ENCODE measurements at regions not wholly inside any gene's neighbourhood (a gene's known extent, or its start where the extent isn't known, plus 50 kb on each side); places are given as distances from the start of the nearest gene placed in this dataset.

GRCh38 chr14:34368115-34368970 is 93.7 kb downstream of the SPTSSA start (continued):
- no peak for TF ChIP-seq PAX8 (CRISPR knock-in tag; IDR thresholded peaks at IDR 0.05; ENCODE audit: borderline replicate concordance)

- no peaks in the 10 kb centered on the region for H3K9me3 ChIP-seq (ENCODE audit: low read length)
- no TSS peak for BruUV-seq (replicated peaks)
- H3K36me3 ChIP-seq (replicated peaks in 1 of 2; ENCODE audit: control insufficient read depth in 1 of 2, insufficient read depth in 2 of 2, low read length in 2 of 2), result no peaks in the 10 kb centered on the region
- FAIRE-seq, result peak; percentile 58
- POLR2A ChIA-PET, result interaction anchor here (0.6 to 1.9 kb wide), 4 partner anchors 34 to 133 kb away, joined by 3 to 6 read pairs (median 3); no protein-coding TSS in a partner anchor
- H3K9ac ChIP-seq (ENCODE audit: insufficient read depth, low read depth, low read length), result no peak overlapping the region
- ATAC-seq, result peak; percentile 75
- DNase-seq (ENCODE audit: low spot score), result peak; percentile 59
- no peak overlapping the region for H2AFZ ChIP-seq (ENCODE audit: low read length)
- H3K79me2 ChIP-seq (ENCODE audit: insufficient read depth, low read length), result no peaks in the 10 kb centered on the region
- peaks cover 35% of the 10 kb centered on the region for H3K4me1 ChIP-seq (ENCODE audit: insufficient read depth, low read length)
- H3K4me3 ChIP-seq (replicated peaks in 1 of 3; ENCODE audit: insufficient read depth in 1 of 3, low read depth in 2 of 3, low read length in 3 of 3), result peak overlapping the region in 1 of 3 experiments; percentile 1; a peak in 1 of 6 replicates
- no peaks in the 10 kb centered on the region for H4K20me1 ChIP-seq (ENCODE audit: insufficient read depth, low read length)
- intact Hi-C loops (cut with micrococcal nuclease; ENCODE audit: unreplicated experiment), result loop anchor here (1.0 to 5.0 kb wide), 5 partner anchors 33 to 172 kb away; partner anchors contain the start of gene EAPP
- H3K27me3 ChIP-seq (ENCODE audit: control insufficient read depth in 1 of 2, insufficient read depth in 2 of 2, low read length in 2 of 2), result peaks cover 0 to 2% of the 10 kb centered on the region in 2 experiments; a peak in 1 of 5 replicates
- CTCF ChIA-PET (ENCODE audit: low intra/inter-chr PET ratio, low total read pairs), result interaction anchor here (1.0 to 1.9 kb wide), 2 partner anchors 34 to 133 kb away, joined by 4 to 21 read pairs; no protein-coding TSS in a partner anchor
- peak overlapping the region; percentile 58 for H3K4me2 ChIP-seq (ENCODE audit: low read depth, low read length)
- in situ Hi-C loops (cut with HindIII; ENCODE audit: extremely low pct_ligation_motif_present, low pct_unique_long_range_greater_than_20kb), result loop anchor here (10.0 kb wide), 1 partner anchor 129 kb away; no protein-coding TSS in a partner anchor
- WGBS (ENCODE audit: low lambda C conversion rate), result 7% methylated on average over 5 of the region's 5 CpGs
- no peak overlapping the region for H3K27ac ChIP-seq (ENCODE audit: extremely low read length, insufficient read depth, low read length)
- TF ChIP-seq RAD51 (IDR thresholded peaks at IDR 0.05; ENCODE audit: borderline replicate concordance), result no peak
- TF ChIP-seq POGK (CRISPR knock-in tag; conservative IDR thresholded peaks at IDR 0.05), result 0 out of 2 replicates have a peak, but pooled peaks have one; percentile 32
- TF ChIP-seq HES4 (CRISPR knock-in tag; IDR thresholded peaks at IDR 0.05; ENCODE audit: borderline replicate concordance), result no peak
- no peak for TF ChIP-seq ATF6 (CRISPR knock-in tag; conservative IDR thresholded peaks at IDR 0.05)
- TF ChIP-seq ZNF407 (CRISPR knock-in tag; IDR thresholded peaks at IDR 0.05; ENCODE audit: not compliant biosample characterization), result no peak
- no peak for TF ChIP-seq SETDB1 (CRISPR knock-in tag; IDR thresholded peaks at IDR 0.05; ENCODE audit: borderline replicate concordance)
Observed at GRCh38 chr14:34365309-34365915, 96.6 kb downstream of the SPTSSA start.

All from HepG2 (cell line).